ENCODE measurements at regions not wholly inside any gene's neighbourhood (a gene's known extent, or its start where the extent isn't known, plus 50 kb on each side); places are given as distances from the start of the nearest gene placed in this dataset.

DNA sequence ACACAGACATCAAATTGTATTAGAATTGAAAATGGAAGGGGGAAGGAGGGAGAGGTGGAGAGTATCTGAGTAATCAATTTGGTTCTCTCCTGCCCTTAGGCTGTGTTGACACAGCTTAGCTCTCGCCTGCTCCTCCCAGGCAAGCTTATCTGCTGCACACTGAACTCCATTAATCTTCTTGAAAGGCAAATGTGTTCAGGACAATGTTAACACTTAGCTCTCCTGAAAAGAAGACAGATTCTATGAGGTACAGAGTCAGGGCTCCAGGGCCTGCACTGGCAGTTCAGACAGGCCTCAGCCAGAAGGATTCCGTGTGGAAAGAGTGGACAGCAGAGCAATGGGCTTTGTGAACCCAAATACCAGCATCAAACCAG, 430.0 kb upstream of the TNP1 start:
- Histone ChIP-seq H3K4me3 (no peak overlapping the region), H3K27ac (ENCODE audit: low read depth in 1 of 2, low read length in 1 of 2) (no peak overlapping the region), H3K9me3 (ENCODE audit: control insufficient read depth in 4 of 4, insufficient read depth in 3 of 4, low read length in 3 of 4) (no peaks in the 10 kb centered on the region), H3K36me3 (ENCODE audit: control insufficient read depth in 4 of 4, insufficient read depth in 4 of 4, low read length in 4 of 4) (no peaks in the 10 kb centered on the region), H3K4me1 (ENCODE audit: control insufficient read depth in 5 of 5, insufficient read depth in 5 of 5, low read length in 5 of 5) (peaks cover 0 to 7% (median 0%) of the 10 kb centered on the region in 5 donors), H3K9ac (ENCODE audit: insufficient read depth in 1 of 2, low read length in 2 of 2) (no peak overlapping the region), H3K27me3 (ENCODE audit: control insufficient read depth in 3 of 3, insufficient read depth in 3 of 3, low read length in 2 of 3) (no peaks in the 10 kb centered on the region)
- 65 to 86% methylated on average over 2 of the region's 2 CpGs for WGBS, 2 donors
- DNase-seq (peak in 1 of 3 donors; percentile 13), ATAC-seq (ENCODE audit: insufficient read depth, low FRiP score) (no peak)
- TF ChIP-seq, protein P1, sequence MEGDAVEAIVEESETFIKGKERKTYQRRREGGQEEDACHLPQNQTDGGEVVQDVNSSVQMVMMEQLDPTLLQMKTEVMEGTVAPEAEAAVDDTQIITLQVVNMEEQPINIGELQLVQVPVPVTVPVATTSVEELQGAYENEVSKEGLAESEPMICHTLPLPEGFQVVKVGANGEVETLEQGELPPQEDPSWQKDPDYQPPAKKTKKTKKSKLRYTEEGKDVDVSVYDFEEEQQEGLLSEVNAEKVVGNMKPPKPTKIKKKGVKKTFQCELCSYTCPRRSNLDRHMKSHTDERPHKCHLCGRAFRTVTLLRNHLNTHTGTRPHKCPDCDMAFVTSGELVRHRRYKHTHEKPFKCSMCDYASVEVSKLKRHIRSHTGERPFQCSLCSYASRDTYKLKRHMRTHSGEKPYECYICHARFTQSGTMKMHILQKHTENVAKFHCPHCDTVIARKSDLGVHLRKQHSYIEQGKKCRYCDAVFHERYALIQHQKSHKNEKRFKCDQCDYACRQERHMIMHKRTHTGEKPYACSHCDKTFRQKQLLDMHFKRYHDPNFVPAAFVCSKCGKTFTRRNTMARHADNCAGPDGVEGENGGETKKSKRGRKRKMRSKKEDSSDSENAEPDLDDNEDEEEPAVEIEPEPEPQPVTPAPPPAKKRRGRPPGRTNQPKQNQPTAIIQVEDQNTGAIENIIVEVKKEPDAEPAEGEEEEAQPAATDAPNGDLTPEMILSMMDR (IDR thresholded peaks at IDR 0.05; ENCODE audit: control extremely low read depth, extremely low read depth), result no peak

DNA sequence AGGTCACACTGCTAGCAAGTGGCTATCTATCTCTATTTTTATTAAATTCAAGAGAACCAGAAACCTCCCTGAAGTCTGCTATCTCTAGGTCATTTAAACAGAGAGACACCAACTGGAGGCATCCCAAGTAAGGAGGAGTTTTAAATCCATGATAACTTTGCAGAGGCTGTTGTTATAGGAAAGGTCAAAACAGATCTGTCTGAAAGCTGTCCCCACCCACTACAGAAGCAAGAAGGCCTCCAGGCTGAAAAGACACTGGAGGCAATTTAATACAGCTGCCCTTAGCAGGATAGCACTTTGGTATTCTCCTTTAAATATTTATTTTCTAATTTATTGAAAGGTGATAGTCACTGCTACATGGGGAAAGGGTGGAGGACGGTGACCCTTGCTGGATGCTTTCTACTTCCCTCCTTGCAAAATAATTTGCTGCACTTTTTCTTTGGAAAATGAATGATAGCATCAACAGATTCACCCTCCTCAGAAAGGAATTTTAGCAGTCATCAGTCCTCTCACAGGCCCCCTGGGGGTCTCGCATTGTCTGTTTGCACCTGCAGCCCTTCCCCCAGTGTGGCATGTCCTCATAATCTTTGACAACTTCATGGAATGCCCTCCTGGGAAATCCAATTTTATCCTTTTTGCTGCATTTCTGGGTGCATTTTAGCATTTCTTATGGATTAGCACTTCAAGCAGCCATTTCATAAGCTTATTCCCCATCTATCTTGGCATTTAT, 429.5 kb upstream of the TNP1 start:
- H3K9ac ChIP-seq (ENCODE audit: insufficient read depth in 1 of 2, low read length in 2 of 2), result no peak overlapping the region
- no peaks in the 10 kb centered on the region for H3K9me3 ChIP-seq (ENCODE audit: control insufficient read depth in 4 of 4, insufficient read depth in 3 of 4, low read length in 3 of 4)
- no peak overlapping the region for H3K4me3 ChIP-seq
- peaks cover 0 to 4% (median 0%) of the 10 kb centered on the region in 5 donors for H3K4me1 ChIP-seq (ENCODE audit: control insufficient read depth in 5 of 5, insufficient read depth in 5 of 5, low read length in 5 of 5)
- WGBS, 2 donors, result 90 to 94% methylated on average over 2 of the region's 2 CpGs
- no peaks in the 10 kb centered on the region for H3K36me3 ChIP-seq (ENCODE audit: control insufficient read depth in 4 of 4, insufficient read depth in 4 of 4, low read length in 4 of 4)
- DNase-seq (no peak), ATAC-seq (ENCODE audit: insufficient read depth, low FRiP score) (no peak)
- H3K27me3 ChIP-seq (ENCODE audit: control insufficient read depth in 3 of 3, insufficient read depth in 3 of 3, low read length in 2 of 3), result no peaks in the 10 kb centered on the region
- TF ChIP-seq, protein P1 (IDR thresholded peaks at IDR 0.05; ENCODE audit: control extremely low read depth, extremely low read depth), result no peak
- no peak overlapping the region for H3K27ac ChIP-seq (ENCODE audit: low read depth in 1 of 2, low read length in 1 of 2)

DNA sequence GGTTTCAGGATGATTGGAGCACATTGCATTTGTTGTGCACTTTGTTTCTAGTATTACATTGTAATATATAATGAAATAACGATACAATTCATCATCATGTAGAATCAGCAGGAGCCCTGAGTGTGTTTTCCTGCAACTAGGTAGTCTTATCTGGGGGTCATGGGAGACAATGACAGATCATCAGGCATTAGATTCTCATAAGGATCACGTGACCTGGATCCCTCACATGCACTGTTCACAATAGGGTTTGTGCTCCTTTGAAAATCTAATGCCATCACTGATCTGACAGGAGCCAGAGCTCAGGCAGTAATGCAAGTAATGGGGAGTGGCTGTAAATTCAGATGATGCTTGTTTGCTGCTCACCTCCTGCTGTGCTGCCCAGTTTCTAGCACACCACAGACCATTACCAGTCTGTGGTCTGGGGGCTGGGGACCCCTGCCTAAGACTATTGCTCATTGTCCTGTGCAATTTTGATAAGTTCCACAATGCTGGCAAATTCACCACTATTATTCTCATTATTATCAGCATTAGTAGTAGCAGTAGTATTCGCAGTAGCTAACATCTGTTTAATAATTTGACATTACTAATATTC, 428.7 kb upstream of the TNP1 start:
- H3K27ac ChIP-seq (ENCODE audit: low read depth in 1 of 2, low read length in 1 of 2), result no peak overlapping the region
- DNase-seq, result no peak
- 76 to 96% methylated on average over 3 of the region's 3 CpGs for WGBS, 2 donors
- H3K4me1 ChIP-seq (ENCODE audit: control insufficient read depth in 5 of 5, insufficient read depth in 5 of 5, low read length in 5 of 5), result peaks cover 0 to 4% (median 0%) of the 10 kb centered on the region in 5 donors
- no peak overlapping the region for H3K9ac ChIP-seq (ENCODE audit: insufficient read depth in 1 of 2, low read length in 2 of 2)
- no peak for ATAC-seq (ENCODE audit: insufficient read depth, low FRiP score)
- no peaks in the 10 kb centered on the region for H3K27me3 ChIP-seq (ENCODE audit: control insufficient read depth in 3 of 3, insufficient read depth in 3 of 3, low read length in 2 of 3)
- no peaks in the 10 kb centered on the region for H3K36me3 ChIP-seq (ENCODE audit: control insufficient read depth in 4 of 4, insufficient read depth in 4 of 4, low read length in 4 of 4)
- H3K9me3 ChIP-seq (ENCODE audit: control insufficient read depth in 4 of 4, insufficient read depth in 3 of 4, low read length in 3 of 4), result no peaks in the 10 kb centered on the region
- TF ChIP-seq, protein P1 (IDR thresholded peaks at IDR 0.05; ENCODE audit: control extremely low read depth, extremely low read depth), result no peak
- no peak overlapping the region for H3K4me3 ChIP-seq
